ENCODE measurements at regions not wholly inside any gene's neighbourhood (a gene's known extent, or its start where the extent isn't known, plus 50 kb on each side); places are given as distances from the start of the nearest gene placed in this dataset.

- Histone ChIP-seq H3K79me2 (no peaks in the 10 kb centered on the region), H3K36me3 (ENCODE audit: control insufficient read depth, insufficient read depth, low read length) (peaks cover 3% of the 10 kb centered on the region), H3K4me1 (no peaks in the 10 kb centered on the region), H3K4me2 (ENCODE audit: low read length) (no peak overlapping the region), H3K27me3 (ENCODE audit: control insufficient read depth, insufficient read depth, low read length) (no peaks in the 10 kb centered on the region), H3K27ac (no peak overlapping the region), H3K9ac (no peak overlapping the region), H3K4me3 (ENCODE audit: low read depth, low read length) (no peak overlapping the region), H3K9me3 (ENCODE audit: control insufficient read depth, low read length) (no peaks in the 10 kb centered on the region), H2AFZ (no peak overlapping the region)
- TF ChIP-seq, protein P1, sequence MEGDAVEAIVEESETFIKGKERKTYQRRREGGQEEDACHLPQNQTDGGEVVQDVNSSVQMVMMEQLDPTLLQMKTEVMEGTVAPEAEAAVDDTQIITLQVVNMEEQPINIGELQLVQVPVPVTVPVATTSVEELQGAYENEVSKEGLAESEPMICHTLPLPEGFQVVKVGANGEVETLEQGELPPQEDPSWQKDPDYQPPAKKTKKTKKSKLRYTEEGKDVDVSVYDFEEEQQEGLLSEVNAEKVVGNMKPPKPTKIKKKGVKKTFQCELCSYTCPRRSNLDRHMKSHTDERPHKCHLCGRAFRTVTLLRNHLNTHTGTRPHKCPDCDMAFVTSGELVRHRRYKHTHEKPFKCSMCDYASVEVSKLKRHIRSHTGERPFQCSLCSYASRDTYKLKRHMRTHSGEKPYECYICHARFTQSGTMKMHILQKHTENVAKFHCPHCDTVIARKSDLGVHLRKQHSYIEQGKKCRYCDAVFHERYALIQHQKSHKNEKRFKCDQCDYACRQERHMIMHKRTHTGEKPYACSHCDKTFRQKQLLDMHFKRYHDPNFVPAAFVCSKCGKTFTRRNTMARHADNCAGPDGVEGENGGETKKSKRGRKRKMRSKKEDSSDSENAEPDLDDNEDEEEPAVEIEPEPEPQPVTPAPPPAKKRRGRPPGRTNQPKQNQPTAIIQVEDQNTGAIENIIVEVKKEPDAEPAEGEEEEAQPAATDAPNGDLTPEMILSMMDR (IDR thresholded peaks at IDR 0.05) = no peak
These were observed 396.2 kb downstream of the CD83 start for GRCh38 chr6:14513496-14514393.

DNA sequence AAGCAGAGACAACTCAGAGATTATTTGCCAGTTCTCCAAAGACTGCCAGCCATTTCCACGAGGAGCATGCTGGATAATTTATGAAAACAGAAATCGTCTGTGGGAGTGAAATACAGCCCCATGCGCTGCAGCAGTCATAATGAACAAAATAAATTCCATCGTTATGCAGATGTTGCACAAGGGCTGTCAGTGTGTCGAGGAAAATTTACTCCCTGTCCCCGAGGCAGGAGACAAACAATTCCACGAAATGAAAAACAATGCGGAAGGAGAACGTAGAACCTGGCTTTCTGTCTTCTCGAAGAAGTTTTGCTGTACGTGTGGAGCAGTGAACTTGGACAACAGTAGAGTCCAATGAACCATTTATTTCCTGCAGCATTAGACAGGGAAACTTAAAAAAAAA lies 399.4 kb downstream of the CD83 start:
- no peaks in the 10 kb centered on the region for H3K4me1 ChIP-seq
- no peak overlapping the region for H3K9ac ChIP-seq
- H3K27me3 ChIP-seq (ENCODE audit: control insufficient read depth, insufficient read depth, low read length) = no peaks in the 10 kb centered on the region
- no peak overlapping the region for H3K4me2 ChIP-seq (ENCODE audit: low read length)
- no peaks in the 10 kb centered on the region for H3K36me3 ChIP-seq (ENCODE audit: control insufficient read depth, insufficient read depth, low read length)
- TF ChIP-seq, protein P1 (IDR thresholded peaks at IDR 0.05) = no peak
- H3K79me2 ChIP-seq = no peaks in the 10 kb centered on the region
- H3K27ac ChIP-seq = no peak overlapping the region
- H2AFZ ChIP-seq = no peak overlapping the region
- no peaks in the 10 kb centered on the region for H3K9me3 ChIP-seq (ENCODE audit: control insufficient read depth, low read length)
- H3K4me3 ChIP-seq (ENCODE audit: low read depth, low read length) = no peak overlapping the region

GRCh38 chr6:14517516-14518105 lies 400.0 kb downstream of the CD83 start:
- no peaks in the 10 kb centered on the region for H3K4me1 ChIP-seq
- no peak overlapping the region for H3K9ac ChIP-seq
- H3K4me2 ChIP-seq (ENCODE audit: low read length) = no peak overlapping the region
- no peak overlapping the region for H3K27ac ChIP-seq
- H3K4me3 ChIP-seq (ENCODE audit: low read depth, low read length) = no peak overlapping the region
- no peaks in the 10 kb centered on the region for H3K27me3 ChIP-seq (ENCODE audit: control insufficient read depth, insufficient read depth, low read length)
- H3K79me2 ChIP-seq = no peaks in the 10 kb centered on the region
- TF ChIP-seq, protein P1 (IDR thresholded peaks at IDR 0.05) = no peak
- H2AFZ ChIP-seq = no peak overlapping the region
- no peaks in the 10 kb centered on the region for H3K36me3 ChIP-seq (ENCODE audit: control insufficient read depth, insufficient read depth, low read length)
- no peaks in the 10 kb centered on the region for H3K9me3 ChIP-seq (ENCODE audit: control insufficient read depth, low read length)

DNA sequence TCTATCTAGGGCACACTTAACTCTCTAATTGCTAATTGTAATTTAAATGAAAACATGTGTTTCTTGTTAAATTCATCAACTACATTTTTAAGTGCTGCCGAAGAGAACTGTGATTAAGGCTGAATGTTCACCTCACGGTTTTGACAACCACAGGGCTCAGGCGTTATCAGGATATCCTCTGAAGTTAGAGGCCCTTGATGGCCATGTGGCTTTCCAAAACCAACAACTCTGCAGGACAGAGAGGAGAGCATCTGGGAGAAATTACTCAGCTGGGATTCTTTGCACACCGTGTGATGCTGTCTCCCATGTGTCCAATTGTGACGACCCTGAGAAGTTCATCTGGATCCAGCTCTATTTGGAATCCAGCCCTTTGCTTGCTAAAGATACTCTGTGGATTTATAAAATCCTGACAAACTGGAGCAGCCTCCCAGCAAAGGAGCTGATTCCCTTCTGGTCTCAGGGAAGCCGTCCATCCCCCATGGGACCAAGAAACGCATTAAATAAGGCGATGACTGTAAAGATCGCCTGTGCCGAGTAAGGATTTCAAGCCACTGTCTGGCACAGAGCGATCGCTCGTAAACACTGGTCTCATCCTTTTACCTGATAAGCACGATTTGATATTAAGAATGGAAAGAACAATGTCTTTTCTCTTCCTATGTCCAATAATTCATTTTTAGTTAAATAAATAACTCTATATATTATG lies 401.1 kb downstream of the CD83 start:
- H3K4me2 ChIP-seq (ENCODE audit: low read length) = no peak overlapping the region
- no peak overlapping the region for H3K27ac ChIP-seq
- H2AFZ ChIP-seq = no peak overlapping the region
- no peaks in the 10 kb centered on the region for H3K79me2 ChIP-seq
- no peaks in the 10 kb centered on the region for H3K4me1 ChIP-seq
- H3K9me3 ChIP-seq (ENCODE audit: control insufficient read depth, low read length) = no peaks in the 10 kb centered on the region
- TF ChIP-seq, protein P1 (IDR thresholded peaks at IDR 0.05) = no peak
- H3K36me3 ChIP-seq (ENCODE audit: control insufficient read depth, insufficient read depth, low read length) = no peaks in the 10 kb centered on the region
- no peaks in the 10 kb centered on the region for H3K27me3 ChIP-seq (ENCODE audit: control insufficient read depth, insufficient read depth, low read length)
- H3K4me3 ChIP-seq (ENCODE audit: low read depth, low read length) = no peak overlapping the region
- no peak overlapping the region for H3K9ac ChIP-seq

All from parathyroid adenoma (tissue), 2 donors.